C4-2B (cell line): ENCODE measurements at regions not wholly inside any gene's neighbourhood (a gene's known extent, or its start where the extent isn't known, plus 50 kb on each side); places are given as distances from the start of the nearest gene placed in this dataset.

Experiments used
- H3K27ac ChIP-seq: fragments of 450-650 bp; 2 replicates; pipeline ENCODE4 v1.5.1; 2017
- ZFX ChIP-seq: fragments of 450-650 bp; IDR thresholded peaks from 2 replicates; pipeline ENCODE4 v1.6.1; 2017
- TF ChIP-seq, protein P1 (sequence below): fragments of 450-650 bp; conservative IDR thresholded peaks from 2 replicates; pipeline ENCODE4 v1.5.1; 2017; ENCODE audit warnings: mild to moderate bottlenecking

DNA sequence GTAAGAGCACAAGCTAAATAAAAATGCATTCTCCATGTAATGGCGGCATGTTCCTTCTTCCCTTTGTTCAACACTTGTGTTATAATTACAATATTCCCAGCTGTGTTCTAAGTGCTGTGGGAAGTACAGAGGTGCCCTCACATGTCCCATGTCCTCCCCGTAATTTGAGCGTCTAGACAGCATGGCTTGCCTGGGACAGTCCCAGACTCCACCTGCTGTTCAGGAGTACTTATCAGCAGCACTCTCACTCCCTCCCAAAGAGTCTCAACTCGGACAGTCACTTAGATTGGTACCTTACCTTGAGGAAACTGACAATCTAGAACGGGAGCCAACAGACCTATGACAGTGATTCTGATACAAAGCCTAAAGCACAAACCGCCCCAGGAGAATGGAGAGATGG, 370.5 kb downstream of the EIPR1 start:
- no peak for TF ChIP-seq ZFX
- TF ChIP-seq, protein P1, sequence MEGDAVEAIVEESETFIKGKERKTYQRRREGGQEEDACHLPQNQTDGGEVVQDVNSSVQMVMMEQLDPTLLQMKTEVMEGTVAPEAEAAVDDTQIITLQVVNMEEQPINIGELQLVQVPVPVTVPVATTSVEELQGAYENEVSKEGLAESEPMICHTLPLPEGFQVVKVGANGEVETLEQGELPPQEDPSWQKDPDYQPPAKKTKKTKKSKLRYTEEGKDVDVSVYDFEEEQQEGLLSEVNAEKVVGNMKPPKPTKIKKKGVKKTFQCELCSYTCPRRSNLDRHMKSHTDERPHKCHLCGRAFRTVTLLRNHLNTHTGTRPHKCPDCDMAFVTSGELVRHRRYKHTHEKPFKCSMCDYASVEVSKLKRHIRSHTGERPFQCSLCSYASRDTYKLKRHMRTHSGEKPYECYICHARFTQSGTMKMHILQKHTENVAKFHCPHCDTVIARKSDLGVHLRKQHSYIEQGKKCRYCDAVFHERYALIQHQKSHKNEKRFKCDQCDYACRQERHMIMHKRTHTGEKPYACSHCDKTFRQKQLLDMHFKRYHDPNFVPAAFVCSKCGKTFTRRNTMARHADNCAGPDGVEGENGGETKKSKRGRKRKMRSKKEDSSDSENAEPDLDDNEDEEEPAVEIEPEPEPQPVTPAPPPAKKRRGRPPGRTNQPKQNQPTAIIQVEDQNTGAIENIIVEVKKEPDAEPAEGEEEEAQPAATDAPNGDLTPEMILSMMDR: no peak
- H3K27ac ChIP-seq: no peak overlapping the region

DNA sequence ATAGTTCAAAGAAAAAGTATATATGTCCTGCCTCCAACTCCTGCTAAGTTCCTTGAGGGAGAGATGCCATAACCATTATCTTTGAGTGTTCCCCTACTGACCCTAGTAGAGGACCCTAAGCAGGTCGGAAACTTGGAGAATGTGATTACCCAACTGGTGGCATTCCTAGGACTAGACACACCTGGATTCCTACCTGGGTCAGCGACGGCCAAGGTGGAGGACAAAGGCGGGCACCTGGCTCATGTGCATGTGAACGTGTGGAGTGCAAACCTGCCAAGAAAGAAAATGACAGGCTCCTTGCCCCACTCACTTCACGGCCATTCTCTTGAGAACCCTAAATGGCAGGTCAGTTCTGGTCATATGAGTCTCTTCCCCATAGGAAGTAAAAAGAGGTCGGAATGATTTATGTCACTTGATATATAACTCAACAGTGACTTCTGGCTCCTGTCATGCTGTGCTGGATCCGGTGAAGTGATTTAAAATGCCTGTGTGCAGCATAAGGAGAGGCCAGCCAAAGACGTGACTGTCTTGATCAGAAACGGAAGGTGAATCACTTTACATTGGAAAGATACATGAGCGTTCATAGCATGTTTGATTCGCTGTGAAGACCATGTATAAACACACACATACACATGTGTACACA, 371.6 kb downstream of the EIPR1 start:
- no peak overlapping the region for H3K27ac ChIP-seq
- TF ChIP-seq, protein P1: no peak
- TF ChIP-seq ZFX: no peak

DNA sequence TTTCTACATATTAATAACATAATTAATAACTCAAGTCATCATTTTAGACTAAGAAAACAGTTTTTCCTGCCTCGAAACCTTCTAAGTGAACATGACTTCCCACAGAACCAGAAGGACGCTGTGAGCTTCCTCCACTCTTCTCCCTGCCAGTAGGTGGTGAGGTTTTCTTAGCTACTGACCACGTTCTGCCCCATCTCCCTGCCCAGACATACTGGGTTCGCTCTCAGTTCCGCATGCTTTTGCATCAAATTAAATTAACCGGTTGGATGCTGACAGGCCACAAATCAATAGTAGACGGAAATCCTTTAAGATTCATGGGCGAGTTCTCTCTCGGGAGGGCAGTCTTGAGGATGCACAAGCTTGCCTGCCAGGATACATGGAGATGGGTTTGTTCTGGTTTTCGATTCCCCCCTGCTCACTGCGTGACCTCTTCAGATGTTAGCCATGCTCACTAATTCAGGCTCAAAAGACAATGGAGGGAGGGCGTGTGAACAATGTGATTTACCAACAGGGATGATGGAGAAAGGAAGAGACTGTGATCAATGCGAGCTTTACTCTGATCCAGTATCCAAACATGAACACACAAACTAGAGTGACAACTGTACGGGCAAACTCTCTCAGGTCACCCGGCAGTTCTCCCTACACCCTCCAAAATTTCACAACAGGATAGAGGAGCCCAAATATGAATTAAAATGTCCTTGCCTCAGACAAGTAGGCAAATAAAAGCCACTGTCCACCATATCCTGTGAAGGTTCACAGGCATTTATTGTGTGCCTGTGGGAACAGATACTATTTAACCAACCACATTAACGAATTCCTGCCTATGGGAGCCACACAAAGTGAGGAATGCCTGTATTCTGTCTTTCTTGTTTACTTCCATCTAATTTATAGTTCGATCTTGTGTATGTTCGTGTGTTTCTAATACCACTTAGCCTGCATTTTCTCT, 375.7 kb downstream of the EIPR1 start:
- TF ChIP-seq, protein P1: peak; percentile 61
- TF ChIP-seq ZFX: no peak
- no peak overlapping the region for H3K27ac ChIP-seq

DNA sequence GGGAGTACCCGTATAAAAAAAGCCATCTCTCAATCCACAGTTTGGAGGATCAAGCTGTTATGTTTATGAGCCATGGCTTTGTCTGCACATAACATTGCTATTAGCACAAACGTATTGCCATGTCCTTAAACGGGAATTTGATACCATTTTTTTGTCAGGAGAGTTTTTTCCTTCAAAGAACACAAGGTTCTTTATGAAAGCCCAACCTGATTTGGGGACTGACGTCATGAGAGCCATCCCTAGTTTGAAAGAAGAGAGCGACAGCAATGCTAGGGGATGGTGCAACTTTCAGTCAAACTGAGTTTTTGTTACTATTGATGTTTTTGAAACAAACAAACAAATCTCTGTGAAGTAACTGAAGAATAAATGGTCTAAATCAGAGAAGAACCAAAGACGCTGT, 376.6 kb downstream of the EIPR1 start:
- no peak overlapping the region for H3K27ac ChIP-seq
- TF ChIP-seq, protein P1: no peak
- no peak for TF ChIP-seq ZFX

DNA sequence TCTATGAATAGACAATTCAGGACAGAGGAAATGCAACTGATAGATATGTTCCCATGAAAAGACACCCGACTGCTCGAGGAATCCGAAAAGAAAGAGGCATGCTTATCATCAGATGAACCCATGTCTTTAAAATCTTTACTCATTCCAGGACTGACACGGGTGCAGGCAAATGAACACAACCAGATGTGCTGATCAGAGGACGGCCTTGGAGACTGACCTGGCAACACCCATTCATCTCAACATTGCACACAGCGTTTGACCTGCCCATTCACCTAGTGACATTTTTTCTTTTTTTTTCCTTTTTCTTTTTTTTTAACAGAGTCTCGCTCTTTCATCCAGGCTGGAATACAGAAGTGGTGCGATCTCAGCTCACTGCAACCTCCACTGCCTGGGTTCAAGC, 377.5 kb downstream of the EIPR1 start:
- H3K27ac ChIP-seq: no peak overlapping the region

DNA sequence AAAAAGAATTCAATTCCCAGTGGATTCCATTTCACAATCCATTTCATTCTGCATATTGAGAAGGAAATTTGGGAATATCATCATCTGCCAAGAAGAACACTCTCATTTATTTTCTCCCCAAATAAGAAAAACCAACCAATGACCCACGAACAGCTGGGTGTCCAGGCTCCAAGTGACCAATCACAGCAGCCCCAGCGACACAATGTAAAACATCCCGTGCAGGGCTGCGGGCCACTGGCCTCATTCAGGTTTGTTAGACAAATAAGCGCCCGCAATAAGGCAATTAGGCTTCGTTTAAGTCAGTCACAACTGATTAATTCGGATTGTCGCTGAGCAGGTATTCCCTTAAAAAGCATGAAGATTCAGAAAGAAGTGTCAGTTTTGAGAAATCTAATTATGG, 378.6 kb downstream of the EIPR1 start:
- TF ChIP-seq ZFX: no peak
- TF ChIP-seq, protein P1: no peak
- no peak overlapping the region for H3K27ac ChIP-seq

More for the DNA sequence above, 377.5 kb downstream of the EIPR1 start:
- TF ChIP-seq ZFX: no peak
- TF ChIP-seq, protein P1: no peak

DNA sequence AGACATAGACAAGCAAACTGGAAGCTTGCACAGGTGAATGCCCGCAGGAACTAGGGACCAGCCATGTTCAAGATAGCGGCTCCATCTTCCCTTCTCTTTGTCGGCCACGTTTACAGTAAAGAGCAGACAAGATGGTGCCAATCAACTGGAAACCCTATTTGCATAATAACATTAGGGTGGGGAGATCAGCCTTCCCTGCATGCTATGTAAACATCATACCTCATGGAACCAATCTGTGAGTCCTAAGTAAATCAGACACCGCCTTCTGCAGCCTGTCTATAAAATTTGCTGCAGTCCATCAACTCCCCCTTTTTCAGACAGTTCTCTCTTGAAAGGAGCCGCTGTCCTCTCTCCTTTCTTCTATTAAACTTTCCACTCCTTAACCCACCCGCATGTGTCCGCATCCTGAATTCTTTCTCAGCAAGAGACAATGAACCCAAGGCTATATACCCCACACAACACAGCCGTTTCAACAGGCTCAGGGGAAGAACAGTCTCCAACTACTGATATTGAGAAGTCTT, 384.4 kb downstream of the EIPR1 start:
- H3K27ac ChIP-seq: no peak overlapping the region
- TF ChIP-seq, protein P1: no peak
- TF ChIP-seq ZFX: no peak
